GM18858 (cell line): ENCODE measurements at regions not wholly inside any gene's neighbourhood (a gene's known extent, or its start where the extent isn't known, plus 50 kb on each side); places are given as distances from the start of the nearest gene placed in this dataset.
"Not testable (repeated sequence)": the region's sequence is repeated elsewhere in the genome, so short reads cannot be mapped to it uniquely, and the experiment has no call there.

Experiments used
- ATAC-seq: cut with Tn5 transposase; IDR thresholded peaks from one replicate; pipeline ENCODE4 v1.9.1; 2021; ENCODE audit not compliant: unreplicated experiment

GRCh38 chr9:115397591-115398312 is 279.8 kb upstream of the TNC start:
- no peak for ATAC-seq

DNA sequence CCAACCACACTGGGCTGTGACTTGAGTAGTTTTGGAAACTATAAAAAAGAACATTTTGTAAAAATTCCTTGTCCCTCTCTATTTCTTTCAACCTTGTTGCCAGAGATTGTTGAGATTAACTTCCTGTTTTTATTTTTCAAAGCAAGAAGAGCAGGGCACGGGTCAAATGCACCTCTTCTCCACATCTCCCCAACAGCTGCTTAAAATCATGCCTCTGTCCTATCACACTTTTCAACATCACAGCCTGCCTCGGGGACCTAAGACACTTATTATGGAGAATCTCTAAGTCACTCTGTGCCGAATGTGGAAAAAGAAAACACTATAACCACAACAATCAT is 280.3 kb upstream of the TNC start:
- ATAC-seq, result no peak

DNA sequence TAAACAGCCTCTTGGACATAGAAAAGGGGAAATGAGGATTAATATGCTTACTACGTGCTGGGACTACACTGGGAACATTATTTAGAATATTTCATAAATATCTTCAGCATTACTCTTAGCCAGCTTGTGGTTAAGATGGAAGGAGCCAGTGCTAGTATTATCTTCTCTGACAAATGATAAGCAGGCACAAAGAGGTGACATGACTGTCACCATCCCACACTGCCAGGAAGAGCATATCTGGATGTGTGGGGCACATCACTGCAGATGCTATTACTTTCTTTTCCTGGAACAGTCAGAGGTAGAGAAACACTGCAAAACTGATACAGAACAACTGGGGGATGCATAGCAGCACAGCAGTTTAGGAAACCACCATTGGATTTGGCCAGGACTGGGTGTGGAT is 281.0 kb upstream of the TNC start:
- ATAC-seq, result no peak

- no peak for ATAC-seq
Observed at GRCh38 chr9:115400796-115401195, 282.8 kb upstream of the TNC start.

- no peak for ATAC-seq
Observed at GRCh38 chr9:115401756-115402327, 283.9 kb upstream of the TNC start.

- ATAC-seq, result no peak
Observed at GRCh38 chr9:115403753-115404152, 285.8 kb upstream of the TNC start.

GRCh38 chr9:115404311-115404710 is 286.4 kb upstream of the TNC start:
- no peak for ATAC-seq

DNA sequence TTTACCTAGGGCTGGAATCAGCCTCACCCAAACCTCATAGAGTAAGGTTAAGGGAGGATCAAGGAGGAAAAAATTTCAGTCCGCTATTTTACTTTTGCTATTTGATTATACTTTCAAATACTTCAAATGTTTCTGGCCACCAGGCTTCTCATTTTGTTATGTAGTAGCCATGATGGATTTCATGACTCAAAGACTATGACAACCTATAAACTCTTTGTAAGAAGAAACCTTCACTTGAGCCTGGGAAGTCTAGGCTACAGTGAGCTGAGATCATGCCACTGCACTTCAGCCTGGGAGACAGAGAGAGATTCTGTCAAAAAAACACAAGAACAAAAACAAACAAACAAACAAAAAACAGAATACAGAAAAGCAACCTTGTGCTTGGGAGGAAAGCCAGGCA is 293.6 kb upstream of the TNC start:
- no peak for ATAC-seq

- no peak for ATAC-seq
Observed at GRCh38 chr9:115411993-115412452, 294.1 kb upstream of the TNC start.

DNA sequence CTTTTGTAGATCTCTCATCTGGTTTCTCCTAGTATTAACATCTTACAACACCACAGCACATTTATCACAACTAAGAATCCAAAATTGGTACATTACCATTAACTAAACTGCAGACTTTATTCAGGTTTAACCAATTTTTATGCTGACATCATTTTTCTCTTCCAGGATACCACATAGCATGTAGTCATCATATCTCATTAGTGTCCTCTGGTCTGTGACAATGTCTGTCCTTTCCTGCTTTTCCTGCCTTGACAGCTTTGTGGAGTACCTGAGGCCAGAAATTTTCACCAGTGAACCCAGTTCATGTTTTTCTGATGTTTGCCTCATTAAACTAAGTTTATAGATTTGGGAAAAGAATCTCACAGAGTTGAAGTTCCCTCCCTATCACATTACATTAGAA is 294.7 kb upstream of the TNC start:
- ATAC-seq, result no peak

GRCh38 chr9:115413304-115413703 is 295.3 kb upstream of the TNC start:
- ATAC-seq, result peak; percentile 77

GRCh38 chr9:115413766-115414382 is 295.9 kb upstream of the TNC start:
- ATAC-seq, result no peak

- no peak for ATAC-seq
Observed at GRCh38 chr9:115414561-115414960, 296.6 kb upstream of the TNC start.

GRCh38 chr9:115415450-115415849 is 297.5 kb upstream of the TNC start:
- ATAC-seq, result no peak

- ATAC-seq, result no peak
Observed at GRCh38 chr9:115416299-115416698, 298.3 kb upstream of the TNC start.

DNA sequence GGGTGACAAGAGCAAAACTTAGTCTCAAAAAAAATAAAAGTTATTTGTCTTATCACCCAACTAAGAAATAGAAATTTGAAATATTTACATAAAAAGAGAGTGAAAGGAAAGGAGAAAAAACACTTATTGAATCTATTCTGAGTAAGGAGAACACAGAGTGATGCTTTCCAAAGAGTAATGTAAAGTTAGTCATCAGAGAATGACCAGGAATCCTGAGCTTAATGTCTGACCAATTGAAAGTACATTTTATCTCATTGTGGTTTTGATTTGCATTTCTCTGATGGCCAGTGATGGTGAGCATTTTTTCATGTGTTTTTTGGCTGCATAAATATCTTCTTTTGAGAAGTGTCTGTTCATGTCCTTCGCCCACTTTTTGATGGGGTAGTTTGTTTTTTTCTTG is 300.2 kb upstream of the TNC start:
- not testable (repeated sequence) for ATAC-seq

DNA sequence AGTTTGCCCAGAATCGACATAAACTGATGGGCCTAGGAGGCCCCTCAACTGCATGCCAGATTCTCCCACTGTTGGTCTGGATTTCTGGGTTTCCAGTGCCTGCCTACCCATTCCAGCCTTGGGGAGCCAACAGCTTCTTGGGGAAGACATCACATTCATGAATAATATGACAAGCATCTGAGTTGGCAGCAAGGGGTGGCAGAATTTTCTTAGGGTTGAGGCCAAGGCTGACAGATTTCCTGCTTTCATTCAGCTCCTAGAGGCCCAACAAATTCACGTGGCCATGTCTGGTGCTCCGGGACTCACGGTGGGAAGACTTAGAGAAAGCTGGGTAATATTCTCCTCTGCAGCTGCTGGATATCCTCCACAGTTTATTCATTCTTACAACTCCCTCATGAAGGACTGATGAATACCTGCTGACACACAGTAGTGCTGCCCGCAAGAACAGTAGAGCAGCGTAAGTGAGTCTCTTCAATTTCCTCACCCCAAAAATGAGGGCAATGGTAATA is 305.0 kb upstream of the TNC start:
- no peak for ATAC-seq

DNA sequence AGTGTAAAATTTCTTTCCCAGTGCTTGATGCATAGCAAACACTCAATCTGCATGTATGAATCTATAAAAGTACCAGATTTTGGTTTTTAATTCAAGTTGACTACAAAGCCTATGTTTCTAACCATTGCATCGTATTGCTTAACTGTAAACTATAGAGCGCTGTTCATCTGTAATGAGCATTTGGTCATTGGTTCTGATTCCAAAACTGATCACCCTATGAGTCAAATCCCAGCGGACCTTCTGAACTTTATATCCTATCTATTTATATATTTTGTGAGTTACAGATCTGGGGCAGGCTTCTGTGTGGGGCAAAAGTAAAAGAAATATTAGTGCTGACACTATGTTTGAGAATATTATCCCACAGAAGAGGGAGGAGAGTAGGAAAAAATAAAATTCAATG is 305.7 kb upstream of the TNC start:
- ATAC-seq, result no peak

GRCh38 chr9:115425601-115426000 is 307.6 kb upstream of the TNC start:
- no peak for ATAC-seq

GRCh38 chr9:115437418-115437817 is 319.5 kb upstream of the TNC start:
- no peak for ATAC-seq

DNA sequence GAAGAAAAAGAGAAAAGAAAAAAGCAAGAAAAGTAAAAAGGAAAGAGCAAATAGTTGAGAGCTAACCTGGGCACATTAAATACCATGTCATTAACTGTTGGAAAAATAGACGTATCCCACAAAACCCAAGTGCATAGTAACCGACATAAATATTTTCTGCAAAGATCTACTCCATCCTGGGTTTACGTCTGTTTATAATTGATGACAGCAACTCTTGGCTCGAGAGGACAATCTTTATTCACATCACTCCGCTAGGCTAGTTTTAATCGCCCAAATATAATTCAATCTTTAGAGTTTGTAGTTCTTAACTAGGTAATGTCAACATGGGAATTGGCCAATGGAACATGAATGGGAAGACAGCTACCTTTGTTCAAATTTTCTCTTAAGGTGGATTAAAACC is 321.7 kb upstream of the TNC start:
- no peak for ATAC-seq

- no peak for ATAC-seq
Observed at GRCh38 chr9:115442054-115442453, 324.1 kb upstream of the TNC start.
